Keratinocyte (primary cell): ENCODE measurements at regions not wholly inside any gene's neighbourhood (a gene's known extent, or its start where the extent isn't known, plus 50 kb on each side); places are given as distances from the start of the nearest gene placed in this dataset.

ENCODE experiments used
- DNase-seq: peaks from one replicate; pipeline ENCODE4 v3.0.0-alpha.2; 2011; ENCODE audit warnings: low read depth, missing footprints, low spot score
- FAIRE-seq: peaks from 2 replicates; lab custom pipeline; 2011; peaks lifted over from hg19 to GRCh38; lab: Jason Lieb, UNC
- H2AFZ ChIP-seq: 2 replicates; pipeline ENCODE4 v1.6.0; 2012; ENCODE audit warnings: low read length, control low read depth, inconsistent platforms; ENCODE audit not compliant: control insufficient read depth
- H3K27ac ChIP-seq: 2 replicates; pipeline ENCODE4 v1.5.1; 2011; ENCODE audit warnings: low read length; ENCODE audit not compliant: control insufficient read depth, insufficient read depth
- H3K27me3 ChIP-seq: 3 replicates; pipeline ENCODE4 v1.6.0; 2011; ENCODE audit warnings: low read length; ENCODE audit not compliant: control insufficient read depth, insufficient read depth; ENCODE audit errors: extremely low read depth
- H3K36me3 ChIP-seq, 2 experiments: 2 replicates in 1 of 2; 3 replicates in 1 of 2; pipeline ENCODE4 v1.5.1; 2011; ENCODE audit warnings: low read length in 2 of 2, mild to moderate bottlenecking in 1 of 2; ENCODE audit not compliant: control insufficient read depth in 2 of 2, insufficient read depth in 2 of 2; ENCODE audit errors: extremely low read depth in 1 of 2
- H3K4me1 ChIP-seq: 3 replicates; pipeline ENCODE4 v1.5.1; 2011; ENCODE audit warnings: low read length; ENCODE audit not compliant: control insufficient read depth, insufficient read depth; ENCODE audit errors: extremely low read depth
- H3K4me2 ChIP-seq: 3 replicates; pipeline ENCODE4 v1.6.0; 2011; ENCODE audit warnings: low read depth, low read length; ENCODE audit not compliant: control insufficient read depth, insufficient read depth; ENCODE audit errors: extremely low read depth
- H3K4me3 ChIP-seq, 3 experiments: fragments of 200-600 bp in 1 of 3; sonication (generic) in 1 of 3; 2 replicates in 2 of 3; 3 replicates in 1 of 3; pipeline ENCODE4 v1.5.1; 2011 to 2016; ENCODE audit warnings: low read length in 3 of 3, mild to moderate bottlenecking in 3 of 3, control low read depth in 2 of 3, inconsistent platforms in 1 of 3, low read depth in 1 of 3, mixed read lengths in 1 of 3, mixed run types in 1 of 3, moderate library complexity in 1 of 3; ENCODE audit not compliant: control insufficient read depth in 2 of 3, insufficient read depth in 2 of 3; ENCODE audit errors: extremely low read depth in 1 of 3
- H3K79me2 ChIP-seq: 2 replicates; pipeline ENCODE4 v1.6.0; 2012; ENCODE audit warnings: low read length; ENCODE audit not compliant: control insufficient read depth, insufficient read depth
- H3K9ac ChIP-seq: 3 replicates; pipeline ENCODE4 v1.6.0; 2011; ENCODE audit warnings: low read length; ENCODE audit not compliant: control insufficient read depth, insufficient read depth; ENCODE audit errors: extremely low read depth
- H3K9me1 ChIP-seq: 3 replicates; pipeline ENCODE4 v1.6.0; 2011; ENCODE audit warnings: low read length; ENCODE audit not compliant: control insufficient read depth, insufficient read depth; ENCODE audit errors: extremely low read depth
- H3K9me3 ChIP-seq: 2 replicates; pipeline ENCODE4 v1.5.1; 2012; ENCODE audit warnings: low read depth, low read length; ENCODE audit not compliant: control insufficient read depth
- H4K20me1 ChIP-seq: 3 replicates; pipeline ENCODE4 v1.6.0; 2011; ENCODE audit warnings: low read length; ENCODE audit not compliant: control insufficient read depth, insufficient read depth; ENCODE audit errors: extremely low read depth
- CTCF ChIP-seq, 3 experiments: IDR thresholded peaks in 1 of 3; conservative IDR thresholded peaks in 1 of 3; optimal IDR thresholded peaks in 1 of 3; 2 replicates in 2 of 3; 3 replicates in 1 of 3; pipeline versions ENCODE3 to v1.5.1; 2011; ENCODE audit warnings: low read length in 3 of 3, mild to moderate bottlenecking in 3 of 3, moderate library complexity in 2 of 3, control low read depth in 1 of 3, inconsistent platforms in 1 of 3; ENCODE audit not compliant: insufficient read depth in 2 of 3; ENCODE audit errors: extremely low read depth in 1 of 3
- EZH2 ChIP-seq: IDR thresholded peaks from one replicate; pipeline ENCODE4 v1.6.1; 2012; ENCODE audit warnings: inconsistent platforms, mild to moderate bottlenecking, low read length, moderate library complexity
- dilution Hi-C: fragments of 300-500 bp; cut with MboI; formaldehyde crosslinking; loops from one replicate; pipeline ENCODE4 v1.7.0; 2020; ENCODE audit warnings: low sequenced_read_pairs; ENCODE audit not compliant: extremely low pct_ligation_motif_present

- no peaks in the 10 kb centered on the region for H3K27me3 ChIP-seq
- H3K9me1 ChIP-seq, result no peaks in the 10 kb centered on the region
- H4K20me1 ChIP-seq, result no peaks in the 10 kb centered on the region
- H3K27ac ChIP-seq, result peak overlapping the region; percentile 44
- no peak overlapping the region for H3K4me3 ChIP-seq
- FAIRE-seq (peak; percentile 100), DNase-seq (peak; percentile 93)
- H3K4me1 ChIP-seq, result peaks cover 15% of the 10 kb centered on the region
- TF ChIP-seq EZH2, result no peak
- no peak for TF ChIP-seq CTCF (optimal IDR thresholded peaks at IDR 0.05 in 1 of 3, IDR thresholded peaks at IDR 0.05 in 1 of 3, conservative IDR thresholded peaks at IDR 0.05 in 1 of 3; ENCODE audit: extremely low read depth in 1 of 3, insufficient read depth in 2 of 3, low read length in 3 of 3)
- dilution Hi-C loops, result no loop called here
- H3K9me3 ChIP-seq, result no peaks in the 10 kb centered on the region
- H3K79me2 ChIP-seq, result no peaks in the 10 kb centered on the region
- no peaks in the 10 kb centered on the region for H3K36me3 ChIP-seq
- H3K4me2 ChIP-seq, result peak overlapping the region; percentile 13
- H2AFZ ChIP-seq, result no peak overlapping the region
- H3K9ac ChIP-seq, result no peak overlapping the region
These were observed 782.5 kb upstream of the INTU start for GRCh38 chr4:126850286-126850685.

GRCh38 chr4:126851391-126851790 lies 781.4 kb upstream of the INTU start:
- no peaks in the 10 kb centered on the region for H3K36me3 ChIP-seq
- H3K27ac ChIP-seq, result no peak overlapping the region
- FAIRE-seq (no peak), DNase-seq (no peak)
- H3K27me3 ChIP-seq, result no peaks in the 10 kb centered on the region
- no peaks in the 10 kb centered on the region for H3K79me2 ChIP-seq
- H4K20me1 ChIP-seq, result no peaks in the 10 kb centered on the region
- no peaks in the 10 kb centered on the region for H3K9me1 ChIP-seq
- H3K4me1 ChIP-seq, result peaks cover 15% of the 10 kb centered on the region
- no peak overlapping the region for H3K4me2 ChIP-seq
- H3K9me3 ChIP-seq, result no peaks in the 10 kb centered on the region
- H3K4me3 ChIP-seq, result no peak overlapping the region
- TF ChIP-seq EZH2 (no peak), CTCF (optimal IDR thresholded peaks at IDR 0.05 in 1 of 3, IDR thresholded peaks at IDR 0.05 in 1 of 3, conservative IDR thresholded peaks at IDR 0.05 in 1 of 3; ENCODE audit: extremely low read depth in 1 of 3, insufficient read depth in 2 of 3, low read length in 3 of 3) (no peak)
- dilution Hi-C loops, result no loop called here
- no peak overlapping the region for H3K9ac ChIP-seq
- H2AFZ ChIP-seq, result no peak overlapping the region
